Colonic mucosa (tissue), 4 donors: ENCODE measurements at regions not wholly inside any gene's neighbourhood (a gene's known extent, or its start where the extent isn't known, plus 50 kb on each side); places are given as distances from the start of the nearest gene placed in this dataset.

Experiments
- DNase-seq: peaks from one replicate; pipeline ENCODE4 v3.0.0-alpha.2; 2020
- H3K27ac ChIP-seq: fragments of 200-600 bp; one replicate; pipeline ENCODE4 v1.8.0; 2021
- H3K27me3 ChIP-seq: fragments of 200-600 bp; one replicate; pipeline ENCODE4 v1.8.0; 2021
- H3K36me3 ChIP-seq: fragments of 200-600 bp; one replicate; pipeline ENCODE4 v1.8.0; 2021
- H3K4me1 ChIP-seq: fragments of 200-600 bp; one replicate; pipeline ENCODE4 v1.8.0; 2021; ENCODE audit warnings: mild to moderate bottlenecking
- H3K4me3 ChIP-seq: fragments of 200-600 bp; one replicate; pipeline ENCODE4 v1.8.0; 2021
- H3K9ac ChIP-seq, 2 donors: one replicate each; pipeline ENCODE4 v1.7.0; 2013; ENCODE audit warnings: control low read depth in 2 of 2, low read depth in 2 of 2, low read length in 2 of 2
- H3K9me3 ChIP-seq: fragments of 200-600 bp; one replicate; pipeline ENCODE4 v1.8.0; 2021
- CTCF ChIP-seq: fragments of 200-600 bp; IDR thresholded peaks from one replicate; pipeline ENCODE4 v1.8.0; 2022; ENCODE audit warnings: antibody characterized with exemption, mild to moderate bottlenecking
- intact Hi-C: fragments of 100-400 bp; cut with DNase I; formaldehyde crosslinking; loops from one replicate; pipeline ENCODE4 v1.14.1; 2022
- donor health status: healthy.
- donor health status: DM: no; HTN: no; CAD: no.
- donor health status: DM: no; HTN: no; CAD: no.

- TF ChIP-seq CTCF, result no peak
- Histone ChIP-seq H3K4me1 (no peaks in the 10 kb centered on the region), H3K9me3 (no peaks in the 10 kb centered on the region), H3K4me3 (no peak overlapping the region), H3K27me3 (no peaks in the 10 kb centered on the region), H3K36me3 (no peaks in the 10 kb centered on the region), H3K9ac (no peak overlapping the region), H3K27ac (no peak overlapping the region)
- DNase-seq, result no peak
- intact Hi-C loops, result no loop called here
Measured at GRCh38 chr16:48471435-48471834, 86.2 kb upstream of the SIAH1 start.

GRCh38 chr16:48462106-48462740 lies 77.0 kb upstream of the SIAH1 start:
- no peak for TF ChIP-seq CTCF
- Histone ChIP-seq H3K36me3 (no peaks in the 10 kb centered on the region), H3K27ac (no peak overlapping the region), H3K27me3 (no peaks in the 10 kb centered on the region), H3K4me3 (no peak overlapping the region), H3K9ac (no peak overlapping the region), H3K4me1 (no peaks in the 10 kb centered on the region), H3K9me3 (no peaks in the 10 kb centered on the region)
- intact Hi-C loops, result no loop called here
- no peak for DNase-seq

- no peak overlapping the region for H3K27ac ChIP-seq
- no peaks in the 10 kb centered on the region for H3K4me1 ChIP-seq
- H3K9ac ChIP-seq, result no peak overlapping the region
- H3K9me3 ChIP-seq, result no peaks in the 10 kb centered on the region
- no peak for TF ChIP-seq CTCF
- H3K27me3 ChIP-seq, result no peaks in the 10 kb centered on the region
- no peaks in the 10 kb centered on the region for H3K36me3 ChIP-seq
- no peak overlapping the region for H3K4me3 ChIP-seq
- DNase-seq, result no peak
- intact Hi-C loops, result no loop called here
Measured at GRCh38 chr16:48459167-48459566, 74.0 kb upstream of the SIAH1 start.

GRCh38 chr16:48454051-48454450 lies 68.8 kb upstream of the SIAH1 start:
- DNase-seq, result no peak
- intact Hi-C loops, result no loop called here
- Histone ChIP-seq H3K9me3 (no peaks in the 10 kb centered on the region), H3K27me3 (no peaks in the 10 kb centered on the region), H3K27ac (no peak overlapping the region), H3K4me1 (no peaks in the 10 kb centered on the region), H3K36me3 (no peaks in the 10 kb centered on the region), H3K4me3 (no peak overlapping the region), H3K9ac (no peak overlapping the region)
- TF ChIP-seq CTCF, result no peak

- TF ChIP-seq CTCF, result no peak
- Histone ChIP-seq H3K9ac (no peak overlapping the region), H3K4me3 (no peak overlapping the region), H3K9me3 (no peaks in the 10 kb centered on the region), H3K27ac (no peak overlapping the region), H3K4me1 (no peaks in the 10 kb centered on the region), H3K36me3 (no peaks in the 10 kb centered on the region), H3K27me3 (no peaks in the 10 kb centered on the region)
- DNase-seq, result no peak
- intact Hi-C loops, result no loop called here
Measured at GRCh38 chr16:48452991-48453760, 68.0 kb upstream of the SIAH1 start.
